Pancreas (tissue), 10 donors: ENCODE measurements at regions not wholly inside any gene's neighbourhood (a gene's known extent, or its start where the extent isn't known, plus 50 kb on each side); places are given as distances from the start of the nearest gene placed in this dataset.

Experiments
- ATAC-seq, 4 donors: fragments of 200-7000 bp; cut with Tn5 transposase; one replicate each; pipeline versions ENCODE4 v1.8.0 to v1.9.1; 2020; ENCODE audit warnings: mild to moderate bottlenecking in 4 of 4, moderate library complexity in 4 of 4
- DNase-seq, 6 donors: peaks; one replicate each; pipeline ENCODE4 v3.0.0-alpha.2; 2020
- FAIRE-seq: peaks from 2 replicates; lab custom pipeline; 2012; peaks lifted over from hg19 to GRCh38; lab: Jason Lieb, UNC
- H3K27ac ChIP-seq, 4 donors: fragments of 200-600 bp; sonication (generic); 1 replicate in 3 of 4; 2 replicates in 1 of 4; pipeline versions ENCODE4 v1.5.0 to v1.8.0; 2020
- H3K27me3 ChIP-seq, 4 donors: fragments of 200-600 bp; one replicate each; pipeline ENCODE4 v1.8.0; 2021
- H3K36me3 ChIP-seq, 3 donors: fragments of 200-600 bp; sonication (generic) in 1 of 3; one replicate each; pipeline versions ENCODE4 v1.5.0 to v1.8.0; 2020 to 2021
- H3K4me1 ChIP-seq, 3 donors: fragments of 200-600 bp; one replicate each; pipeline ENCODE4 v1.8.0; 2021
- H3K4me3 ChIP-seq, 4 donors: fragments of 200-600 bp; sonication (generic) in 2 of 4; one replicate each; pipeline versions ENCODE4 v1.5.0 to v1.8.0; 2020 to 2021
- H3K9me3 ChIP-seq, 4 donors: fragments of 200-600 bp; one replicate each; pipeline ENCODE4 v1.8.0; 2021
- WGBS, 2 donors: extraction: QIAGEN DNeasy Blood & Tissue Kit; methylation state at CpG; one replicate each; pipeline ENCODE4 v1.1.7; 2013; 5-methylcytosine and 5-hydroxymethylcytosine counted together
- intact Hi-C, 3 donors: fragments of 100-400 bp; cut with DNase I; formaldehyde crosslinking; loops; one replicate each; pipeline versions ENCODE4 v1.11.1 to v1.14.2; 2022
- TF ChIP-seq, protein P1 (sequence below), 4 donors: fragments of 200-600 bp; sonication (generic) in 3 of 4; IDR thresholded peaks; one replicate each; pipeline versions ENCODE4 v1.5.0 to v1.8.0; 2021; ENCODE audit warnings: antibody characterized with exemption in 4 of 4
- donor health status: healthy with polysubstance abuse.
- donor health status: DM: no; HTN: no; CAD: no; lungs with moderate emphysema.
- donor health status: DM: no; HTN: no; CAD: no.
- donor health status: control.
- donor health status: control.
- donor health status: Bipolar disorder and iron deficiency.
- donor health status: DM: yes; HTN: yes; CAD: no.
- donor health status: DM: no; HTN: no; CAD: no.
- donor health status: DM: no; HTN: no; CAD: no.
- donor health status: DM: yes; HTN: yes; CAD: no.

DNA sequence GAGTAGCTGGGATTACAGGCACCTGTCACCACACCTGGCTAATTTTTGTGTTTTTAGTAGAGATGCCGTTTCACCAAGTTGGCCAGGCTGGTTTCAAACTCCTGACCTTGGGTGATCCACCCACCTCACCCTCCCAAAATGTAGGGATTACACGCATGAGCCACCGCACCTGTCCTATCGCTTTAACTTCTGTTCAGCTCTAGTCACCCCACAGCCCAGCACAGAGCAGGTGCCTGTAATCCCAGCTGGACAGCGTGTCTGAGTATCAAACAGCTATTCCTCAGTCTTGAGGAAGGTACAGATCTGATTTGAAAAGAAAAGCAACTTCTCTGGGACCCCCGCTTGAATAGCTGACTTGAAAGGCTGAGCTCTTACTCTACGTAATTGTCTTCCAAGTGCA lies 149.1 kb downstream of the CTTN start:
- DNase-seq (no peak), ATAC-seq (no peak), FAIRE-seq (no peak)
- TF ChIP-seq, protein P1, sequence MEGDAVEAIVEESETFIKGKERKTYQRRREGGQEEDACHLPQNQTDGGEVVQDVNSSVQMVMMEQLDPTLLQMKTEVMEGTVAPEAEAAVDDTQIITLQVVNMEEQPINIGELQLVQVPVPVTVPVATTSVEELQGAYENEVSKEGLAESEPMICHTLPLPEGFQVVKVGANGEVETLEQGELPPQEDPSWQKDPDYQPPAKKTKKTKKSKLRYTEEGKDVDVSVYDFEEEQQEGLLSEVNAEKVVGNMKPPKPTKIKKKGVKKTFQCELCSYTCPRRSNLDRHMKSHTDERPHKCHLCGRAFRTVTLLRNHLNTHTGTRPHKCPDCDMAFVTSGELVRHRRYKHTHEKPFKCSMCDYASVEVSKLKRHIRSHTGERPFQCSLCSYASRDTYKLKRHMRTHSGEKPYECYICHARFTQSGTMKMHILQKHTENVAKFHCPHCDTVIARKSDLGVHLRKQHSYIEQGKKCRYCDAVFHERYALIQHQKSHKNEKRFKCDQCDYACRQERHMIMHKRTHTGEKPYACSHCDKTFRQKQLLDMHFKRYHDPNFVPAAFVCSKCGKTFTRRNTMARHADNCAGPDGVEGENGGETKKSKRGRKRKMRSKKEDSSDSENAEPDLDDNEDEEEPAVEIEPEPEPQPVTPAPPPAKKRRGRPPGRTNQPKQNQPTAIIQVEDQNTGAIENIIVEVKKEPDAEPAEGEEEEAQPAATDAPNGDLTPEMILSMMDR (IDR thresholded peaks at IDR 0.05): no peak
- H3K4me3 ChIP-seq: no peak overlapping the region
- no peaks in the 10 kb centered on the region for H3K9me3 ChIP-seq
- H3K4me1 ChIP-seq: no peaks in the 10 kb centered on the region
- H3K36me3 ChIP-seq: no peaks in the 10 kb centered on the region
- H3K27ac ChIP-seq: no peak overlapping the region
- H3K27me3 ChIP-seq: no peaks in the 10 kb centered on the region
- intact Hi-C loops: no loop called here
- WGBS, 2 donors: 82 to 91% methylated on average over 7 of the region's 7 CpGs

- H3K9me3 ChIP-seq: no peaks in the 10 kb centered on the region
- ATAC-seq (peak in 2 of 4 donors; percentile 56 to 65), FAIRE-seq (no peak), DNase-seq (peak in 1 of 6 donors; percentile 41)
- H3K27ac ChIP-seq: no peak overlapping the region
- TF ChIP-seq, protein P1 (IDR thresholded peaks at IDR 0.05): no peak
- no peaks in the 10 kb centered on the region for H3K27me3 ChIP-seq
- no peaks in the 10 kb centered on the region for H3K36me3 ChIP-seq
- WGBS, 2 donors: 77 to 78% methylated on average over 22 of the region's 22 CpGs
- no peaks in the 10 kb centered on the region for H3K4me1 ChIP-seq
- H3K4me3 ChIP-seq: no peak overlapping the region
- intact Hi-C loops: no loop called here
These were observed 149.7 kb downstream of the CTTN start for GRCh38 chr11:70547821-70548670.

DNA sequence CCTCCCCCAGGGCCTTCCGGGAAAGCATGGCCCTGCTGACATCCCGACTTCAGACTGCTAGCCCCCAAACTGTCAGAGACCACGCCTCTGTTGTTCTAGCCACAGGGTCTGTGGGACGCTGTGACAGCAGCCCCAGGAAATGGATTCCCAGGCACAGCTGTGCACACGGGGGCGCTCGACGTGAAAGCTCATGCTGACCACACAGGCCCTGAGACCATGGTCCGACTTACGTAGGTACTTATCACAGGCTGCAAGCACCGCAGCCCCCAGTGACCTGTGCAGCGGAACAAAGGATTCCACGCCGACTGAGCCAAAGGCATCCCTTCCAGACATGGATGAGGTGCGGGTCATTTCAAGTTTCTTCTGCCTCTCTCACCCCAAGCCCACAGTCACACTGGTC lies 150.6 kb downstream of the CTTN start:
- H3K4me1 ChIP-seq: no peaks in the 10 kb centered on the region
- H3K9me3 ChIP-seq: no peaks in the 10 kb centered on the region
- 94 to 95% methylated on average over 15 of the region's 15 CpGs for WGBS, 2 donors
- no peaks in the 10 kb centered on the region for H3K36me3 ChIP-seq
- intact Hi-C loops: no loop called here
- H3K27ac ChIP-seq: no peak overlapping the region
- H3K4me3 ChIP-seq: no peak overlapping the region
- no peaks in the 10 kb centered on the region for H3K27me3 ChIP-seq
- TF ChIP-seq, protein P1 (IDR thresholded peaks at IDR 0.05): no peak
- DNase-seq (no peak), FAIRE-seq (no peak), ATAC-seq (no peak)

- intact Hi-C loops: no loop called here
- H3K4me3 ChIP-seq: no peak overlapping the region
- DNase-seq: no peak
- FAIRE-seq: no peak
- 88 to 89% methylated on average over 15 of the region's 15 CpGs for WGBS, 2 donors
- H3K27ac ChIP-seq: no peak overlapping the region
- TF ChIP-seq, protein P1 (IDR thresholded peaks at IDR 0.05): no peak
- H3K27me3 ChIP-seq: no peaks in the 10 kb centered on the region
- H3K9me3 ChIP-seq: no peaks in the 10 kb centered on the region
- ATAC-seq: no peak
- no peaks in the 10 kb centered on the region for H3K36me3 ChIP-seq
- H3K4me1 ChIP-seq: no peaks in the 10 kb centered on the region
These were observed 151.1 kb downstream of the CTTN start for GRCh38 chr11:70549386-70549785.

GRCh38 chr11:70549796-70550195 lies 151.5 kb downstream of the CTTN start:
- no peak for ATAC-seq
- no peaks in the 10 kb centered on the region for H3K27me3 ChIP-seq
- FAIRE-seq: no peak
- H3K27ac ChIP-seq: no peak overlapping the region
- intact Hi-C loops: no loop called here
- TF ChIP-seq, protein P1 (IDR thresholded peaks at IDR 0.05): no peak
- H3K9me3 ChIP-seq: no peaks in the 10 kb centered on the region
- no peaks in the 10 kb centered on the region for H3K4me1 ChIP-seq
- WGBS, 2 donors: 96% methylated on average over 11 of the region's 11 CpGs
- no peak overlapping the region for H3K4me3 ChIP-seq
- peak in 1 of 6 donors; percentile 52 for DNase-seq
- no peaks in the 10 kb centered on the region for H3K36me3 ChIP-seq
